H1 (cell line): ENCODE measurements at regions not wholly inside any gene's neighbourhood (a gene's known extent, or its start where the extent isn't known, plus 50 kb on each side); places are given as distances from the start of the nearest gene placed in this dataset.

Experiments used
- CTCF ChIA-PET: fragments of 300-600 bp; sonication (Branson Sonifier 250); formaldehyde crosslinking; loops from one replicate; lab custom pipeline; 2021; ENCODE audit not compliant: partially characterized antibody; lab: Charles Lee
- POLR2A ChIA-PET: fragments of 300-600 bp; sonication (Branson Sonifier 250); formaldehyde crosslinking; loops from one replicate; lab custom pipeline; 2021; ENCODE audit warnings: inconsistent platforms; ENCODE audit not compliant: partially characterized antibody; lab: Charles Lee
- DNase-seq, 2 experiments: peaks; one replicate each; pipeline versions ENCODE4 v3.0.0 to v3.0.0-alpha.2; 2010 to 2022; ENCODE audit warnings: low spot score in 2 of 2, low read depth in 1 of 2, mixed read lengths in 1 of 2
- FAIRE-seq: peaks from 2 replicates; lab custom pipeline; 2011; peaks lifted over from hg19 to GRCh38; lab: Jason Lieb, UNC
- H2AFZ ChIP-seq: 2 replicates; pipeline ENCODE4 v1.8.1; 2012; ENCODE audit warnings: low read length, inconsistent platforms
- H2AK5ac ChIP-seq: 2 replicates; pipeline ENCODE4 v1.6.1; 2013; ENCODE audit warnings: low read depth, low read length
- H2BK120ac ChIP-seq: replicated peaks from 2 replicates; pipeline ENCODE3; 2013; ENCODE audit warnings: low read depth, low read length, inconsistent platforms
- H2BK12ac ChIP-seq: 2 replicates; pipeline ENCODE4 v1.6.1; 2013; ENCODE audit warnings: low read depth, low read length
- H2BK15ac ChIP-seq: 2 replicates; pipeline ENCODE4 v1.6.1; 2013; ENCODE audit warnings: low read length
- H2BK20ac ChIP-seq: 2 replicates; pipeline ENCODE4 v1.6.1; 2013; ENCODE audit warnings: low read length
- H2BK5ac ChIP-seq: 2 replicates; pipeline ENCODE4 v1.6.1; 2013; ENCODE audit warnings: low read depth, low read length
- H3K14ac ChIP-seq: 2 replicates; pipeline ENCODE4 v1.6.1; 2013; ENCODE audit warnings: inconsistent platforms; ENCODE audit not compliant: insufficient read length
- H3K18ac ChIP-seq: 2 replicates; pipeline ENCODE4 v1.6.1; 2013; ENCODE audit warnings: low read length; ENCODE audit errors: extremely low read depth
- H3K23ac ChIP-seq: 2 replicates; pipeline ENCODE4 v1.6.1; 2013; ENCODE audit warnings: inconsistent platforms; ENCODE audit not compliant: insufficient read length
- H3K23me2 ChIP-seq: 2 replicates; pipeline ENCODE4 v1.6.1; 2013; ENCODE audit warnings: low read depth, low read length
- H3K27ac ChIP-seq: 2 replicates; pipeline ENCODE4 v1.6.1; 2011; ENCODE audit warnings: low read depth, low read length, inconsistent platforms
- H3K27me3 ChIP-seq, 4 experiments: replicated peaks in 1 of 4; 1 replicate in 1 of 4; 2 replicates in 3 of 4; pipeline versions ENCODE4 v1.6.1 to v1.8.1; 2011 to 2013; ENCODE audit warnings: low read length in 3 of 4, mild to moderate bottlenecking in 3 of 4, inconsistent platforms in 2 of 4, mixed read lengths in 2 of 4, moderate library complexity in 1 of 4; ENCODE audit not compliant: control insufficient read depth in 3 of 4, insufficient read depth in 3 of 4; ENCODE audit errors: extremely low read depth in 1 of 4
- H3K36me3 ChIP-seq, 4 experiments: 2 replicates each; pipeline versions ENCODE4 v1.6.1 to v1.8.1; 2011 to 2013; ENCODE audit warnings: mild to moderate bottlenecking in 4 of 4, low read length in 3 of 4, moderate library complexity in 2 of 4, control low read depth in 1 of 4, inconsistent platforms in 1 of 4; ENCODE audit not compliant: insufficient read depth in 4 of 4, control insufficient read depth in 2 of 4
- H3K4ac ChIP-seq: replicated peaks from 2 replicates; pipeline ENCODE3; 2013; ENCODE audit warnings: low read length, low read depth, mixed read lengths, inconsistent platforms; ENCODE audit not compliant: insufficient read length
- H3K4me1 ChIP-seq, 4 experiments: replicated peaks in 1 of 4; 1 replicate in 1 of 4; 2 replicates in 3 of 4; pipeline versions ENCODE4 v1.6.1 to v1.8.1; 2011 to 2013; ENCODE audit warnings: low read length in 3 of 4, inconsistent platforms in 2 of 4, mixed read lengths in 1 of 4; ENCODE audit not compliant: insufficient read depth in 4 of 4, control insufficient read depth in 3 of 4
- H3K4me2 ChIP-seq, 2 experiments: 2 replicates each; pipeline versions ENCODE4 v1.6.1 to v1.8.1; 2011 to 2013; ENCODE audit warnings: low read depth in 2 of 2, low read length in 2 of 2, control low read depth in 1 of 2, inconsistent platforms in 1 of 2, mild to moderate bottlenecking in 1 of 2; ENCODE audit not compliant: insufficient read depth in 1 of 2
- H3K4me3 ChIP-seq, 4 experiments: fragments of 200-600, 300-600 bp in 1 of 4; sonication (generic), shearing (Covaris generic), sonication (Bioruptor Twin) in 1 of 4; 2 replicates each; pipeline versions ENCODE4 v1.5.1 to v1.8.1; 2011 to 2016; ENCODE audit warnings: low read length in 4 of 4, low read depth in 3 of 4, control low read depth in 2 of 4, inconsistent platforms in 2 of 4, mild to moderate bottlenecking in 2 of 4, mixed read lengths in 1 of 4, moderate library complexity in 1 of 4; ENCODE audit not compliant: insufficient read depth in 2 of 4; ENCODE audit errors: extremely low read depth in 1 of 4
- H3K56ac ChIP-seq: replicated peaks from 2 replicates; pipeline ENCODE3; 2013; ENCODE audit warnings: low read depth, mild to moderate bottlenecking, mixed read lengths, low read length, inconsistent platforms; ENCODE audit not compliant: insufficient read length
- H3K79me1 ChIP-seq: 2 replicates; pipeline ENCODE4 v1.6.1; 2013; ENCODE audit warnings: low read depth, low read length, control low read depth
- H3K79me2 ChIP-seq, 2 experiments: 2 replicates each; pipeline versions ENCODE4 v1.6.1 to v1.8.1; 2012 to 2013; ENCODE audit warnings: low read length in 2 of 2, mild to moderate bottlenecking in 2 of 2, inconsistent platforms in 1 of 2; ENCODE audit not compliant: insufficient read depth in 2 of 2, control insufficient read depth in 1 of 2
- H3K9ac ChIP-seq, 4 experiments: replicated peaks in 1 of 4; 1 replicate in 1 of 4; 2 replicates in 3 of 4; pipeline versions ENCODE4 v1.6.1 to v1.8.1; 2011 to 2013; ENCODE audit warnings: low read depth in 3 of 4, low read length in 3 of 4, control low read depth in 2 of 4, mild to moderate bottlenecking in 2 of 4, moderate library complexity in 2 of 4, inconsistent platforms in 1 of 4; ENCODE audit errors: extremely low read depth in 1 of 4
- H3K9me3 ChIP-seq, 2 experiments: 2 replicates each; pipeline versions ENCODE4 v1.6.1 to v1.8.1; 2012 to 2013; ENCODE audit warnings: mild to moderate bottlenecking in 2 of 2, moderate library complexity in 2 of 2, control low read depth in 1 of 2, inconsistent platforms in 1 of 2, low read depth in 1 of 2, low read length in 1 of 2, mixed read lengths in 1 of 2; ENCODE audit not compliant: insufficient read depth in 2 of 2
- H4K20me1 ChIP-seq, 2 experiments: replicated peaks in 1 of 2; 2 replicates each; pipeline versions ENCODE3 to v1.8.1; 2011 to 2013; ENCODE audit warnings: inconsistent platforms in 2 of 2, low read length in 2 of 2, mild to moderate bottlenecking in 1 of 2; ENCODE audit not compliant: insufficient read depth in 2 of 2, control insufficient read depth in 1 of 2
- H4K5ac ChIP-seq: 2 replicates; pipeline ENCODE4 v1.6.1; 2013; ENCODE audit warnings: low read length, low read depth, mixed read lengths, inconsistent platforms; ENCODE audit not compliant: insufficient read length
- H4K8ac ChIP-seq: 2 replicates; pipeline ENCODE4 v1.8.0; 2013; ENCODE audit warnings: mild to moderate bottlenecking, moderate library complexity, low read length, inconsistent platforms; ENCODE audit not compliant: insufficient read depth; ENCODE audit errors: extremely low read depth
- H4K91ac ChIP-seq: replicated peaks from 2 replicates; pipeline ENCODE3; 2013; ENCODE audit warnings: low read length, mixed read lengths, inconsistent platforms; ENCODE audit not compliant: insufficient read length
- ATF2 ChIP-seq: IDR thresholded peaks from 2 replicates; pipeline ENCODE4 v1.6.1; 2012; ENCODE audit warnings: low read length, inconsistent platforms
- CHD2 ChIP-seq: IDR thresholded peaks from 2 replicates; pipeline ENCODE4 v1.6.1; 2012; ENCODE audit warnings: low read length, improper control_type of control experiment
- CREB1 ChIP-seq: IDR thresholded peaks from 2 replicates; pipeline ENCODE4 v1.6.1; 2012; ENCODE audit warnings: inconsistent platforms
- E2F6 ChIP-seq: IDR thresholded peaks from 2 replicates; pipeline ENCODE4 v1.6.1; 2012; ENCODE audit warnings: inconsistent platforms
- FOSL1 ChIP-seq: IDR thresholded peaks from 2 replicates; pipeline ENCODE4 v1.6.1; 2011; ENCODE audit warnings: mild to moderate bottlenecking, low read depth, low read length, moderate library complexity; ENCODE audit not compliant: insufficient read depth
- KDM1A ChIP-seq: fragments of 200-600, 300-600 bp; sonication (generic); IDR thresholded peaks from 2 replicates; pipeline ENCODE4 v1.7.1; 2016; ENCODE audit warnings: mild to moderate bottlenecking, low read length, borderline replicate concordance
- NRF1 ChIP-seq: IDR thresholded peaks from 2 replicates; pipeline ENCODE4 v1.6.1; 2011; ENCODE audit warnings: mild to moderate bottlenecking, low read depth, low read length, improper control_type of control experiment
- POLR2A ChIP-seq, 2 experiments: IDR thresholded peaks; 1 replicate in 1 of 2; 2 replicates in 1 of 2; pipeline ENCODE4 v1.6.1; 2011; ENCODE audit warnings: low read depth in 2 of 2, low read length in 2 of 2, mild to moderate bottlenecking in 2 of 2; ENCODE audit errors: control extremely low read depth in 1 of 2
- POLR2AphosphoS5 ChIP-seq: IDR thresholded peaks from 2 replicates; pipeline ENCODE4 v1.6.1; 2011; ENCODE audit warnings: low read depth, low read length
- RBBP5 ChIP-seq: IDR thresholded peaks from 2 replicates; pipeline ENCODE4 v1.7.1; 2012; ENCODE audit warnings: low read depth, mild to moderate bottlenecking, inconsistent platforms, low read length, moderate library complexity, borderline replicate concordance
- SAP30 ChIP-seq: fragments of 300-600 bp; sonication (generic); IDR thresholded peaks from 2 replicates; pipeline ENCODE4 v1.7.1; 2012; ENCODE audit warnings: low read length, moderate library complexity, mild to moderate bottlenecking, inconsistent platforms; ENCODE audit not compliant: insufficient read depth, insufficient replicate concordance
- SIN3A ChIP-seq, 2 experiments: IDR thresholded peaks in 1 of 2; conservative IDR thresholded peaks in 1 of 2; 2 replicates each; pipeline ENCODE4 v1.6.1; 2011 to 2012; ENCODE audit warnings: low read length in 2 of 2, improper control_type of control experiment in 1 of 2, low read depth in 1 of 2, mild to moderate bottlenecking in 1 of 2
- WGBS, 2 experiments: shearing (Covaris generic) in 1 of 2; methylation state at CpG; one replicate each; pipeline versions ENCODE4 v1.1.6 to v1.1.7; 2013 to 2015; ENCODE audit warnings: low lambda C conversion rate in 2 of 2, mixed read lengths in 2 of 2, inconsistent platforms in 1 of 2, low coverage in 1 of 2, missing lambda C conversion rate in 1 of 2; ENCODE audit not compliant: insufficient replicate concordance in 2 of 2, insufficient coverage in 1 of 2, insufficient read length in 1 of 2; ENCODE audit errors: extremely low coverage in 1 of 2, missing lambda C conversion rate in 1 of 2; 5-methylcytosine and 5-hydroxymethylcytosine counted together

- Histone ChIP-seq H3K4me2 (no peak overlapping the region), H3K14ac (no peak overlapping the region), H3K23ac (no peak overlapping the region), H3K79me2 (no peaks in the 10 kb centered on the region; a peak in 1 of 4 replicates), H2BK5ac (no peak overlapping the region), H2BK12ac (no peak overlapping the region), H3K27ac (no peak overlapping the region), H3K36me3 (no peaks in the 10 kb centered on the region; a peak in 1 of 8 replicates), H3K23me2 (peaks cover 32% of the 10 kb centered on the region), H2BK20ac (no peak overlapping the region), H3K4ac (no peak overlapping the region), H3K4me3 (no peak overlapping the region), H2AFZ (no peak overlapping the region), H3K27me3 (no peaks in the 10 kb centered on the region), H3K9me3 (peaks cover 51 to 66% of the 10 kb centered on the region in 2 experiments), H3K9ac (no peak overlapping the region), H2BK120ac (no peak overlapping the region)
- ChIA-PET CTCF (no interaction called here), POLR2A (no interaction called here)
- no peak for TF ChIP-seq KDM1A
- TF ChIP-seq NRF1 = no peak
- no peak for TF ChIP-seq E2F6
- no peak for TF ChIP-seq POLR2AphosphoS5
- TF ChIP-seq ATF2 = no peak
- TF ChIP-seq SIN3A (conservative IDR thresholded peaks at IDR 0.05 in 1 of 2, IDR thresholded peaks at IDR 0.05 in 1 of 2; ENCODE audit: low read depth in 1 of 2, low read length in 2 of 2) = no peak
- TF ChIP-seq CREB1 = no peak
- no peak for TF ChIP-seq FOSL1
- no peak for TF ChIP-seq SAP30
- no peak for TF ChIP-seq RBBP5
- no peak for TF ChIP-seq POLR2A (IDR thresholded peaks at IDR 0.05; ENCODE audit: control extremely low read depth in 1 of 2, low read depth in 2 of 2, low read length in 2 of 2)
- TF ChIP-seq CHD2 = no peak
- TF ChIP-seq, all 59 proteins: peak for 0
- no peak overlapping the region for H4K5ac ChIP-seq
- FAIRE-seq (no peak), DNase-seq (no peak)
- peaks cover 0 to under 1% of the 10 kb centered on the region in 2 experiments for H4K20me1 ChIP-seq
- no peak overlapping the region for H2BK15ac ChIP-seq
- H2AK5ac ChIP-seq = no peak overlapping the region
- no peak overlapping the region for H3K56ac ChIP-seq
- H4K8ac ChIP-seq = no peak overlapping the region
- H3K4me1 ChIP-seq = no peaks in the 10 kb centered on the region
- no peak overlapping the region for H3K18ac ChIP-seq
- 90% methylated on average over 2 of the region's 2 CpGs; no CpG with 5 or more reads in 1 of the 2 experiments for WGBS, 2 experiments
- no peaks in the 10 kb centered on the region for H3K79me1 ChIP-seq
- no peak overlapping the region for H4K91ac ChIP-seq
Measured at GRCh38 chr2:89819809-89820208, 1128.3 kb downstream of the RPIA start.
